Neural progenitor cell (in vitro differentiated cells): ENCODE measurements at regions not wholly inside any gene's neighbourhood (a gene's known extent, or its start where the extent isn't known, plus 50 kb on each side); places are given as distances from the start of the nearest gene placed in this dataset.

Source experiments
- DNase-seq: peaks from one replicate; pipeline ENCODE4 v3.0.0-alpha.2; 2016; ENCODE audit warnings: low spot score
- H2AFZ ChIP-seq: fragments of 200-600 bp; sonication (generic); replicated peaks from 2 replicates; pipeline ENCODE4 v1.6.1; 2016; ENCODE audit warnings: antibody characterized with exemption
- H3F3A ChIP-seq: fragments of 200-600 bp; sonication (generic); 2 replicates; pipeline ENCODE4 v1.6.1; 2016; ENCODE audit warnings: antibody characterized with exemption, low read depth
- H3K27ac ChIP-seq: fragments of 200-600 bp; sonication (generic); 2 replicates; pipeline ENCODE4 v1.5.1; 2016; ENCODE audit warnings: mild to moderate bottlenecking
- H3K27me3 ChIP-seq: fragments of 200-600 bp; sonication (generic); 2 replicates; pipeline ENCODE4 v1.6.1; 2016; ENCODE audit warnings: mild to moderate bottlenecking, moderate library complexity
- H3K36me3 ChIP-seq: fragments of 200-600 bp; sonication (generic); 2 replicates; pipeline ENCODE4 v1.5.1; 2016
- H3K4me1 ChIP-seq: fragments of 200-600 bp; sonication (generic); 2 replicates; pipeline ENCODE4 v1.6.1; 2016; ENCODE audit warnings: mixed run types
- H3K4me2 ChIP-seq: fragments of 200-600 bp; sonication (generic); 2 replicates; pipeline ENCODE4 v1.6.1; 2016
- H3K4me3 ChIP-seq: fragments of 200-600 bp; sonication (generic); 2 replicates; pipeline ENCODE4 v1.5.1; 2016
- H3K79me2 ChIP-seq: fragments of 200-600 bp; sonication (generic); 2 replicates; pipeline ENCODE4 v1.6.1; 2016; ENCODE audit warnings: low read depth
- H3K9ac ChIP-seq: fragments of 200-600 bp; sonication (generic); 2 replicates; pipeline ENCODE4 v1.6.1; 2016
- H3K9me3 ChIP-seq: fragments of 200-600 bp; sonication (generic); 2 replicates; pipeline ENCODE4 v1.5.1; 2016; ENCODE audit warnings: low read depth
- H4K20me1 ChIP-seq: fragments of 200-600 bp; sonication (generic); 2 replicates; pipeline ENCODE4 v1.6.1; 2016; ENCODE audit warnings: low read depth
- H3K27ac Mint-ChIP-seq: 3 replicates; pipeline ENCODE4 v1.8.0; 2021; ENCODE audit warnings: mixed read lengths
- H3K27me3 Mint-ChIP-seq: 2 replicates; pipeline ENCODE4 v1.8.0; 2022; ENCODE audit warnings: low read depth, mild to moderate bottlenecking, inconsistent platforms, moderate library complexity, mixed read lengths; ENCODE audit not compliant: insufficient read depth
- H3K36me3 Mint-ChIP-seq: 3 replicates; pipeline ENCODE4 v1.8.0; 2021; ENCODE audit warnings: mixed read lengths
- H3K4me1 Mint-ChIP-seq: 3 replicates; pipeline ENCODE4 v1.8.0; 2021; ENCODE audit warnings: mixed read lengths
- H3K4me3 Mint-ChIP-seq: 3 replicates; pipeline ENCODE4 v1.8.0; 2021; ENCODE audit warnings: mild to moderate bottlenecking, moderate library complexity, mixed read lengths
- H3K9me3 Mint-ChIP-seq: 3 replicates; pipeline ENCODE4 v1.8.0; 2020; ENCODE audit warnings: mixed read lengths
- EZH2 ChIP-seq: fragments of 200-600 bp; sonication (generic); IDR thresholded peaks from 2 replicates; pipeline ENCODE4 v1.6.1; 2017; ENCODE audit warnings: antibody characterized with exemption, mild to moderate bottlenecking, moderate library complexity
- EZH2phosphoT487 ChIP-seq: fragments of 200-600 bp; sonication (generic); IDR thresholded peaks from 2 replicates; pipeline ENCODE4 v1.6.1; 2017; ENCODE audit warnings: antibody characterized with exemption
- TF ChIP-seq, protein P1 (sequence below): fragments of 200-600 bp; sonication (generic); IDR thresholded peaks from 2 replicates; pipeline ENCODE4 v1.5.1; 2017; ENCODE audit warnings: antibody characterized with exemption, mild to moderate bottlenecking

DNA sequence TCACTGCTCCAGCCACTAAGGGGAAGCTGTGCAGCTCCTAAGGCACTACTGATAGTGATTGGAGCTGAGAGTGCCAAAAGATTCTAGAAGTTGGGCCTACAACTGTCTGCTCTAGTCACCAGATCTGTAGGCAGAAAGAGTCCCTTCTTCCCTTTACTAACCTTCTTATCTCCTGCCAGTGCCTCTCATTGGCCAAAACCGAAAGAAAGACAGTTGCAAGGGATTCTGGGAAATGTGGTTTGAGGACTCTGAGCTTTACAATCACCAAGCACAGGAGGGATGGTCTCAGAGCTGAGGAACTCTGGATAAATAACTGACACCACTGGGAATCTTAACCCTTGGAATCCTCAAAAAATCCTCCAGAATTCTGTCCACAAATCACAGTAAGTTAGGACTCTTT, 615.8 kb downstream of the CCSER2 start:
- Histone ChIP-seq H3K4me2 (no peak overlapping the region), H3K4me1 (no peaks in the 10 kb centered on the region), H4K20me1 (no peaks in the 10 kb centered on the region), H3K9me3 (no peaks in the 10 kb centered on the region), H3K36me3 (no peaks in the 10 kb centered on the region), H3K4me3 (no peak overlapping the region), H3K27ac (no peak overlapping the region), H3K27me3 (no peaks in the 10 kb centered on the region), H2AFZ (peak overlapping the region; percentile 84), H3F3A (no peaks in the 10 kb centered on the region), H3K79me2 (no peaks in the 10 kb centered on the region), H3K9ac (no peak overlapping the region)
- TF ChIP-seq EZH2phosphoT487, result no peak
- TF ChIP-seq, protein P1, sequence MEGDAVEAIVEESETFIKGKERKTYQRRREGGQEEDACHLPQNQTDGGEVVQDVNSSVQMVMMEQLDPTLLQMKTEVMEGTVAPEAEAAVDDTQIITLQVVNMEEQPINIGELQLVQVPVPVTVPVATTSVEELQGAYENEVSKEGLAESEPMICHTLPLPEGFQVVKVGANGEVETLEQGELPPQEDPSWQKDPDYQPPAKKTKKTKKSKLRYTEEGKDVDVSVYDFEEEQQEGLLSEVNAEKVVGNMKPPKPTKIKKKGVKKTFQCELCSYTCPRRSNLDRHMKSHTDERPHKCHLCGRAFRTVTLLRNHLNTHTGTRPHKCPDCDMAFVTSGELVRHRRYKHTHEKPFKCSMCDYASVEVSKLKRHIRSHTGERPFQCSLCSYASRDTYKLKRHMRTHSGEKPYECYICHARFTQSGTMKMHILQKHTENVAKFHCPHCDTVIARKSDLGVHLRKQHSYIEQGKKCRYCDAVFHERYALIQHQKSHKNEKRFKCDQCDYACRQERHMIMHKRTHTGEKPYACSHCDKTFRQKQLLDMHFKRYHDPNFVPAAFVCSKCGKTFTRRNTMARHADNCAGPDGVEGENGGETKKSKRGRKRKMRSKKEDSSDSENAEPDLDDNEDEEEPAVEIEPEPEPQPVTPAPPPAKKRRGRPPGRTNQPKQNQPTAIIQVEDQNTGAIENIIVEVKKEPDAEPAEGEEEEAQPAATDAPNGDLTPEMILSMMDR, result no peak
- no peak for TF ChIP-seq EZH2
- Mint-ChIP-seq H3K4me3 (no peak overlapping the region), H3K36me3 (no peaks in the 10 kb centered on the region), H3K4me1 (peaks cover 9% of the 10 kb centered on the region), H3K9me3 (no peaks in the 10 kb centered on the region), H3K27me3 (peaks cover 2% of the 10 kb centered on the region), H3K27ac (no peak overlapping the region)
- no peak for DNase-seq

DNA sequence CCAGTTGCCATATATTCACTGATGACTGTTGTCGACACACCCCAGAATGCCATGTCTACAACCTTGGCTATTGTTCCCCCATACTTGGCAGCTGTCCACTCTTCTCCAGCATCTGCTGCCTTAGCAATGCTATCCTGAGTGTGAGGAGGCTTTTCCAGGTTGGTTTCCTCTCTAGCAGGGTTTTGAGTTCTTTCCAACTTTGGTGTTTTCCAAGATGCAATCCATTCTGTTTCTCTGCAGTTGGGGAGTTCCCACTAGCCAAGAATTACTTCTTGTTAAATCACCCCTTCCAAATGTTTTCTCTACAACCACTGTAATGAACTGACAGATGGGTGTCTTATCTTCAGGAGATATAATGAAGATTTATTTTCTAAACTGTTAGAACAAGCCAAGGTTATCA, 617.4 kb downstream of the CCSER2 start:
- no peaks in the 10 kb centered on the region for H4K20me1 ChIP-seq
- Mint-ChIP-seq H3K27ac (no peak overlapping the region), H3K4me3 (no peak overlapping the region), H3K9me3 (no peaks in the 10 kb centered on the region), H3K36me3 (no peaks in the 10 kb centered on the region), H3K27me3 (peaks cover 2% of the 10 kb centered on the region), H3K4me1 (peaks cover under 1% of the 10 kb centered on the region)
- no peak overlapping the region for H3K4me2 ChIP-seq
- no peak overlapping the region for H3K9ac ChIP-seq
- H3K36me3 ChIP-seq, result no peaks in the 10 kb centered on the region
- no peaks in the 10 kb centered on the region for H3K4me1 ChIP-seq
- no peaks in the 10 kb centered on the region for H3K9me3 ChIP-seq
- TF ChIP-seq EZH2, result no peak
- no peaks in the 10 kb centered on the region for H3K79me2 ChIP-seq
- no peak overlapping the region for H2AFZ ChIP-seq
- no peak overlapping the region for H3K4me3 ChIP-seq
- H3F3A ChIP-seq, result no peaks in the 10 kb centered on the region
- no peaks in the 10 kb centered on the region for H3K27me3 ChIP-seq
- H3K27ac ChIP-seq, result no peak overlapping the region
- DNase-seq, result no peak

DNA sequence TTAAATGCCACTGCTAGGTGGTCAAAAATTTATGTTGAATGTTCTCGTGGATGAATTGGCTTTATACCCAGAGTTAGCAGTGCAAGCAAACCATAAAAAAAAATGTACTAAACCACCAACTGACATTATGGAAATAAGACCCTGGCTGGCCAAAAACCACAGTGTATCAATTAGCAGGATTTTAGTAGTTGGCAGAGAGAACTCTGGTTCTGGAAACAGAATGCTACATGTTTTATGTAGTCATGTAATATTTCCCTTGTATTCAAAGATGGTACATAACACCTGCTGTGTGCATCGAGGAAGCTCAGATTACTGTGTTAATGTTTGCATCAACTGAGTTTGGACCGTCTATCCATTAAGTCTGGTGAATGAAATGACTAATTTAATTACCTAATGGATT, 618.5 kb downstream of the CCSER2 start:
- H3K27me3 Mint-ChIP-seq, result peaks cover 2% of the 10 kb centered on the region
- no peak overlapping the region for H3K27ac ChIP-seq
- no peak overlapping the region for H3K9ac ChIP-seq
- no peaks in the 10 kb centered on the region for H3K27me3 ChIP-seq
- H2AFZ ChIP-seq, result no peak overlapping the region
- H3K9me3 Mint-ChIP-seq, result no peaks in the 10 kb centered on the region
- no peak overlapping the region for H3K4me2 ChIP-seq
- H3F3A ChIP-seq, result no peaks in the 10 kb centered on the region
- no peaks in the 10 kb centered on the region for H3K36me3 Mint-ChIP-seq
- H3K27ac Mint-ChIP-seq, result no peak overlapping the region
- no peaks in the 10 kb centered on the region for H3K36me3 ChIP-seq
- H3K4me3 ChIP-seq, result no peak overlapping the region
- no peaks in the 10 kb centered on the region for H3K9me3 ChIP-seq
- no peak for DNase-seq
- H3K4me1 ChIP-seq, result no peaks in the 10 kb centered on the region
- no peaks in the 10 kb centered on the region for H3K4me1 Mint-ChIP-seq
- H3K79me2 ChIP-seq, result no peaks in the 10 kb centered on the region
- H3K4me3 Mint-ChIP-seq, result no peak overlapping the region
- TF ChIP-seq EZH2, result no peak
- TF ChIP-seq EZH2phosphoT487, result no peak
- TF ChIP-seq, protein P1, result no peak
- no peaks in the 10 kb centered on the region for H4K20me1 ChIP-seq

DNA sequence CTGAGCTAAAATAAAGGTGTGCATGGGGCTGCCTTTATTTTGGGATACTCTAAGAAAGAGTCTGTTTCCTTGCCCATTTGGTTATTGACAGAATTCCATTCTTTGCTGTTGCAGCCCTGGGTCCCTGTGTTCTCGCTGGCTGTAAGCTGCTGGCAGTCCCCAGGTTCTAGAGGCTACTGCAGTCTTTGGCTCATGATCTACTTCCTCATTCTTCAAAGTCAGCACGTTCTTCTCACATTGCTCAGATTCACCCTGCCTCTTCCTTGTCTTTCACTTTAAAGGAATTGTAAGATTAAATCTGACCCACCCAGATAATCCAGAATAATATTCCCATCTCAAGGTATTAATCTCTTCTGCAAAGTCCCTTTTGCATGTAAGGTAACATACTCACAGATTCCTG, 620.3 kb downstream of the CCSER2 start:
- H3K9me3 ChIP-seq, result no peaks in the 10 kb centered on the region
- H3K4me1 Mint-ChIP-seq, result no peaks in the 10 kb centered on the region
- no peaks in the 10 kb centered on the region for H3K4me1 ChIP-seq
- no peak overlapping the region for H3K9ac ChIP-seq
- no peaks in the 10 kb centered on the region for H3K27me3 ChIP-seq
- no peak overlapping the region for H3K27ac ChIP-seq
- no peaks in the 10 kb centered on the region for H4K20me1 ChIP-seq
- H3K79me2 ChIP-seq, result no peaks in the 10 kb centered on the region
- no peak overlapping the region for H3K4me3 ChIP-seq
- H3K27ac Mint-ChIP-seq, result no peak overlapping the region
- H3K36me3 Mint-ChIP-seq, result no peaks in the 10 kb centered on the region
- H2AFZ ChIP-seq, result no peak overlapping the region
- no peaks in the 10 kb centered on the region for H3K9me3 Mint-ChIP-seq
- H3K36me3 ChIP-seq, result no peaks in the 10 kb centered on the region
- H3K4me2 ChIP-seq, result no peak overlapping the region
- DNase-seq, result no peak
- peaks cover 2% of the 10 kb centered on the region for H3K27me3 Mint-ChIP-seq
- no peak for TF ChIP-seq EZH2
- TF ChIP-seq, protein P1, result no peak
- no peak for TF ChIP-seq EZH2phosphoT487
- no peaks in the 10 kb centered on the region for H3F3A ChIP-seq
- no peak overlapping the region for H3K4me3 Mint-ChIP-seq
